ENCODE measurements at regions not wholly inside any gene's neighbourhood (a gene's known extent, or its start where the extent isn't known, plus 50 kb on each side); places are given as distances from the start of the nearest gene placed in this dataset.
A peak's percentile ranks its signal among the peaks of the same experiment; 100 is the strongest.

DNA sequence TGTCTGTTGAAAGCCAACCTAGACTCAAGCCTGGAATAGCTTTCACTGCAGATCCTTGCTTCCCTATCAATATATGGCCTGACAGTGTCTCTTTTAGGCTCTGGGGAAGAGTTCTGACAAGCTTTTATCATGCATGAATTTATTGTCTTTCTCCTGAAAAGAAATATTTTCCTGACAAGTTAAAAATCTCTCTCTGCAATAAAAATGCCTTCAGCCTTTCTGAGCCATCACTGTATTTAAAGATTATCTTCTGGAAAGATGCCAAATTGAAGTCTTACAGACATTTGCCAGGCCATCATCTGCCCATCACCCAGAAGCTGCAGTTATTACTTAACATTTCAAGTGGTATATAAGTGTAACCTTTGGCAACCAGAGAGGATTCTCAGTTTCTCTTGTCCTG is 88.1 kb upstream of the HTR1A start:
- no peak overlapping the region for H2BK12ac ChIP-seq (ENCODE audit: low read depth, low read length)
- H2BK20ac ChIP-seq (ENCODE audit: low read length), result no peak overlapping the region
- no peaks in the 10 kb centered on the region for H3K79me1 ChIP-seq (ENCODE audit: low read depth, low read length)
- DNase-seq (ENCODE audit: low read depth in 1 of 2, low spot score in 2 of 2) (no peak), FAIRE-seq (no peak)
- no peak overlapping the region for H2BK15ac ChIP-seq (ENCODE audit: low read length)
- no peak overlapping the region for H3K56ac ChIP-seq (replicated peaks; ENCODE audit: insufficient read length, low read depth, low read length)
- H4K91ac ChIP-seq (replicated peaks; ENCODE audit: insufficient read length, low read length), result no peak overlapping the region
- H3K14ac ChIP-seq (ENCODE audit: insufficient read length), result no peak overlapping the region
- H3K23me2 ChIP-seq (ENCODE audit: low read depth, low read length), result no peaks in the 10 kb centered on the region
- H3K18ac ChIP-seq (ENCODE audit: extremely low read depth, low read length), result no peak overlapping the region
- no peaks in the 10 kb centered on the region for H3K36me3 ChIP-seq (ENCODE audit: control insufficient read depth in 2 of 4, insufficient read depth in 4 of 4, low read length in 3 of 4)
- no peak overlapping the region for H3K27ac ChIP-seq (ENCODE audit: low read depth, low read length)
- no peak overlapping the region for H2BK120ac ChIP-seq (replicated peaks; ENCODE audit: low read depth, low read length)
- CTCF ChIA-PET (ENCODE audit: partially characterized antibody), result no interaction called here
- no peak overlapping the region for H4K8ac ChIP-seq (ENCODE audit: extremely low read depth, insufficient read depth, low read length)
- H2BK5ac ChIP-seq (ENCODE audit: low read depth, low read length), result no peak overlapping the region
- no peak overlapping the region for H2AK5ac ChIP-seq (ENCODE audit: low read depth, low read length)
- no peak overlapping the region for H3K9ac ChIP-seq (replicated peaks in 1 of 4; ENCODE audit: extremely low read depth in 1 of 4, low read depth in 3 of 4, low read length in 3 of 4)
- H2AFZ ChIP-seq (ENCODE audit: low read length), result peak overlapping the region; percentile 58; the same call in 1 of the 2 replicates
- no peaks in the 10 kb centered on the region for H3K4me1 ChIP-seq (replicated peaks in 1 of 4; ENCODE audit: control insufficient read depth in 3 of 4, insufficient read depth in 4 of 4, low read length in 3 of 4)
- no peak overlapping the region for H3K4me2 ChIP-seq (ENCODE audit: insufficient read depth in 1 of 2, low read depth in 2 of 2, low read length in 2 of 2)
- H3K27me3 ChIP-seq (replicated peaks in 1 of 4; ENCODE audit: control insufficient read depth in 3 of 4, extremely low read depth in 1 of 4, insufficient read depth in 3 of 4, low read length in 3 of 4), result no peaks in the 10 kb centered on the region
- H3K4me3 ChIP-seq (ENCODE audit: extremely low read depth in 1 of 4, insufficient read depth in 2 of 4, low read depth in 3 of 4, low read length in 4 of 4), result no peak overlapping the region
- H3K79me2 ChIP-seq (ENCODE audit: control insufficient read depth in 1 of 2, insufficient read depth in 2 of 2, low read length in 2 of 2), result no peaks in the 10 kb centered on the region
- no peak overlapping the region for H4K5ac ChIP-seq (ENCODE audit: insufficient read length, low read depth, low read length)
- H3K4ac ChIP-seq (replicated peaks; ENCODE audit: insufficient read length, low read depth, low read length), result no peak overlapping the region
- POLR2A ChIA-PET (ENCODE audit: partially characterized antibody), result no interaction called here
- H3K9me3 ChIP-seq (ENCODE audit: insufficient read depth in 2 of 2, low read depth in 1 of 2, low read length in 1 of 2), result no peaks in the 10 kb centered on the region
- H4K20me1 ChIP-seq (replicated peaks in 1 of 2; ENCODE audit: control insufficient read depth in 1 of 2, insufficient read depth in 2 of 2, low read length in 2 of 2), result no peaks in the 10 kb centered on the region
- no peak overlapping the region for H3K23ac ChIP-seq (ENCODE audit: insufficient read length)
- no peak for TF ChIP-seq KDM5A (IDR thresholded peaks at IDR 0.05; ENCODE audit: low read length)
- TF ChIP-seq POLR2A (IDR thresholded peaks at IDR 0.05; ENCODE audit: control extremely low read depth in 1 of 2, low read depth in 2 of 2, low read length in 2 of 2), result no peak
- TF ChIP-seq, protein P1, sequence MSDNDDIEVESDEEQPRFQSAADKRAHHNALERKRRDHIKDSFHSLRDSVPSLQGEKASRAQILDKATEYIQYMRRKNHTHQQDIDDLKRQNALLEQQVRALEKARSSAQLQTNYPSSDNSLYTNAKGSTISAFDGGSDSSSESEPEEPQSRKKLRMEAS (IDR thresholded peaks at IDR 0.05), result no peak
- TF ChIP-seq SIN3A (conservative IDR thresholded peaks at IDR 0.05 in 1 of 2, IDR thresholded peaks at IDR 0.05 in 1 of 2; ENCODE audit: low read depth in 1 of 2, low read length in 2 of 2), result no peak
